HG03432 (cell line): ENCODE measurements at regions not wholly inside any gene's neighbourhood (a gene's known extent, or its start where the extent isn't known, plus 50 kb on each side); places are given as distances from the start of the nearest gene placed in this dataset.
"Not testable (repeated sequence)": the region's sequence is repeated elsewhere in the genome, so short reads cannot be mapped to it uniquely, and the experiment has no call there.

Experiments
- ATAC-seq: cut with Tn5 transposase; IDR thresholded peaks from one replicate; pipeline ENCODE4 v1.9.1; 2021; ENCODE audit warnings: mild to moderate bottlenecking, moderate library complexity; ENCODE audit not compliant: unreplicated experiment

- ATAC-seq, result no peak
These were observed 278.2 kb downstream of the GATA3 start for GRCh38 chr10:8332730-8333111.

- no peak for ATAC-seq
These were observed 280.1 kb downstream of the GATA3 start for GRCh38 chr10:8334631-8335030.

DNA sequence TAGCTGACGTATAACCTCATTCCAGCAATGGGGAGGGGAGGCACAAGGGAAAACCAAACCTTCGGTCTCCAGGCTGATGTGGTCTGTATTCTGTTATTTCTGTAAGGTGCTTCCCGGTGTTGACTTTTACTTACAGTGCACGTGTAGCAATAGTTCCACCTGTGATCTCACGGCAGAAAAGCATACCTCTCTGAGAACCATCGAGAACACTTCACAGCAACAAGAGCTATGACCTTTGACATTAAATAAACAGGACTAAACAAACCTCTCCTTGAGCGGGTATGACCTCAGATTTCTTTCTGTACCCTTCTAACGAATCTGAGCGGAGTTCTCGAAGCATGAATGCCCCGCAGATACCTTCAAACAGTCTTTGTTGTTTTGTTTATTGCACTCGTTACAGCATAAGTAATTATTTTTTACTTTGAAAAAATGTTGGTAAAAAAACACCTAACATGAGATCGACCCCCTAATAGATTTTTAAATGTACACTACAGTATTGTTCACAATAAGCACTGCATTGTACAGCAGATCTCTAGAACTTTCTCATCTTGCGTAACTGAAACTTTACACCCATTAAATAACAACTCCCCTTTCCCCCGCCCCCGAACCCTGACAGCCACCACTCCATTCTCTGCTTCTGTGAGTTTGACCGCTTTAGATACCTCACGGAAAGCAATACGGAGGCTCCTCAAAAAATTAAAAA is 282.3 kb downstream of the GATA3 start:
- no peak for ATAC-seq

- no peak for ATAC-seq
These were observed 282.8 kb downstream of the GATA3 start for GRCh38 chr10:8337332-8337651.

GRCh38 chr10:8338177-8338766 is 283.8 kb downstream of the GATA3 start:
- no peak for ATAC-seq

DNA sequence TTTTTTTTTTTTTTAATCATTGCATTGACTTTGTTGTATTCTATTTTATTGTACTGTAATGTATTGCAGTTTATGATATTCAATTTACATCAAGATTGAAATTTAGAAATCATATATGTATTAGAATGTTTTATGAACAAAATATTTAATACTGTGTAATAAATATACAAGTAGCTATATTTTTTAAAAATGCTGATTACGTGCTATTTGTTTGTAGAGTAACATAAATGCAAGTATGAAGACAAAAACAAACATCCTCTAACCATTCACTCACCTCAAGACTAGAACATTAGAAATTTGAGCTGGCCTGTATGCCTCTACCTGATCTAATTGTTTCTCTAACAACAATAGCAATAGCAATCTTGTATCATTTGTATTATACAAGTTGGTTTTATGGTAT is 290.3 kb downstream of the GATA3 start:
- no peak for ATAC-seq

DNA sequence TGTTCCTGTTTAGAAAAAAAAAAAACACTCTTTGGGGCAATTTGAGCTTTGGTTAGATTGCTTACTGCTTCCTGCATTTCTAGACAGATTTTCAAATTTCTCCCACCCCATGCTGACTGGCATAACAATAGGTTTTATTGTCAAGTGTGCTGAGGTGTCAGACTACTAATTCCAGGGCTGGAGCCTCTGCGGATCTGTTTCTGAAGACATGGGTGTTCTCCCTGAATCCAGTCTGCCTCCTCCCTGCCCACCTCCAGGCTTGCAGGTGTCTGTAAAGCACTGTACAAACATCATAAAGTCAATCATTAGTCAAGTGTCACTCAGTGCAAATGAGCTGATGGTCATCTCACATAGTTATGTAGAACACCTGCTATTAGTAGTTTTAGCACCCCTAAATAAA is 292.4 kb downstream of the GATA3 start:
- no peak for ATAC-seq

DNA sequence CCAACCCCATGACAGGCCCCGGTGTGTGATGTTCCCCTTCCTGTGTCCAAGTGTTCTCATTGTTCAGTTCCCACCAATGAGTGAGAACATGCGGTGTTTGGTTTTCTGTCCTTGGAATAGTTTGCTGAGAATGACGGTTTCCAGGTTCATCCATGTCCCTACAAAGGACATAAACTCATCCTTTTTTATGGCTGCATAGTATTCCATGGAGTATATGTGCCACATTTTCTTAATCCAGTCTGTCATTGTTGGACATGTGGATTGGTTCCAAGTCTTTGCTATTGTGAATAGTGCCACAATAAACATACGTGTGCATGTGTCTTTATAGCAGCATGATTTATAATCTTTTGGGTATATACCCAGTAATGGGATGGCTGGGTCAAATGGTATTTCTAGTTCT is 293.1 kb downstream of the GATA3 start:
- ATAC-seq, result not testable (repeated sequence)

DNA sequence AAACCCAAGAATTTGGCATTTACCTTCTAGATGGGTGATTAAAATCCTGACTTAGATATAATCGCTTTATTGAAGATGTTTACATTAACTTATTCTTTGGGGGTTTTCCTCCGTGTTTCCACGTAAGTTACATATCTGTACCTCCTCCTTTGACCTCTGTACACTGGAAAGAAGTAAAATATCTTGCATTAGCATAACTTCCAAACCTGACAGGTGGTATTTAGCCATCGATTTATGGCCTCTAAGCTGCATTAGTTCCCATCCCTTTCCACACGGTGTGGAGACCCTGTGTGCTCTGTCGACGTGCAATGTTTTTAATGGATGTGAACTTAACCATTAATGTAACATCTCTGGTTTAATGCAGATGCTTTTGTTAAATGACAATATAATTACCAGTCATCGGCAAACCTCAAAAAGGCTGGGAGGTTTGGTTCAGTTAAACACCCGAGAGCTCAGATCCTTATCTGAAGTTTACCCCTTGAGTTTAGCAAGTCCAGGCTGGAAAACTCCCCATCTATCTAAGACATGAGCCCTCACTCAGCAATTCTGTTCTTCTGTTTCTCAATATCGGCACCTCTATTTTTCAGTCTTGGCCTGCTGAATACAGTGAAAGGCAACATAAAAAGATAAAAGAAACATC is 295.2 kb downstream of the GATA3 start:
- ATAC-seq, result no peak

DNA sequence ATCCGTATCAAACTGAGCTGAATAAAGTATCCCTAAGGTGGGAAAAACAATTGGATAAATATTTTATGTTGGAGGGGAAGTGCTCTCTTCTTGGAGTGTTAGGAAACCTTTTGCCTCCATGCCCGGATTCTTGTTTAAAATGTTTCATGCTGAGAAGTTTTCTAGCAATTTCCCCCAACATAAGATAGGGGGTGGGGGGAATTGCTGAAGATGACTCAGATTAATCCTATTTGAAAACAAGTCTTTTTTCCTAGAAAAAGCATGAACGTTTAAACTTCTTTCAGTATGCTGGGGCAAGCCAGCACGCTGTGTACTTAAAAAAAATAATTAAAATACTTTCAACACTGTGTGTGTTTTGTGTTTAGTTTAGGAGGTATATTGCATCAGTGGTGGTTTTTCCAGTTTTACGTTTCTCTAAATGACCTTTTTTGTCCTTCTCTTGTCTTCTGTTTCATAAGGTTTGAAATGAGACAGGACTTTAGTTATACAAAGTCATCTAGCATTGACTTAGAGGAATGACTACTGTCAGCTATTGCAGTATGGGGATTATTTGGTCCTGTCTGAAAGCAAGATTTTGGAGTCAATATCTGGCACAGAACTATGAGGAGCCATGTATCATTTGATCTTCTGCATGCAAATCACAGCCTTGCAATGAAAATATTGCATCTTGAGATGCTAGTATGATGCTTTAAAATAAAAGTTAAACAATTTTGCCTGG is 295.9 kb downstream of the GATA3 start:
- ATAC-seq, result no peak

GRCh38 chr10:8352171-8353075 is 297.9 kb downstream of the GATA3 start:
- no peak for ATAC-seq

DNA sequence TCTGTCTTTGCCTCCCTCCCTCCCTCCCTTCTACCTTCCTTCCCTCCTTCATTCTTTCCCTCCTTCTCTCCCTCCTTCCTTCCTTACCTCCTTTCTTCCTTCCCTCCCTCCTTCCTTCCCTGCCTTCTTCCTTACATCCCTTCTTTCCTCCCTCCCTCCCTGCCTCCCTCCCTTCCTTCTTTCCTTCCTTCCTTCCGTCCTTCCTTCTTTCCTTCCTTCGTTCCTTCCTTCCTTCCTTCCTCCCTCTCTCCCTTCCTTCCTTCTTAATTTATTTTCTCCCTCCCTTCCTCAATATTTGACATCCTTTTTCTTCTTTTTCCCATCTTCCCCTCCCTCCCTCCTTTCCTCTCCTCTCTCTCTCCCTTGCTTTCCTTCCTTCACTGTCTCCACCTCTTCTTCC is 301.8 kb downstream of the GATA3 start:
- no peak for ATAC-seq

DNA sequence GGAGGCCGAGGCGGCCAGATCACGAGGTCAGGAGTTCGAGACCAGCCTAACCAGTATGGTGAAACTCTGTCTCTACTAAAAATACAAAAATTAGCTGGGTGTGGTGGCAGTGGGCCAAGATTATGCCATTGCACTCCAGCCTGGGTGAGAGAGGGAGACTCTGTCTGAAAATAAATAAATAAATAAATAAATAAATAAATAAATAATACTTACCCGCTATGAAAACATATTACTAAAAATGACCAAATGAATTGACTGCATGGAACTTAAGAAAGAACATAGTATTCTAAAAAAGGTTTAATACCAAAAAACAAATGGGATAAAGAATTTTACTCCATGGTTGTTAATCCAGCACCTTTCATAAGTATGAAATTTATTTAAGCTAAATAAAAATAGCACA is 305.0 kb downstream of the GATA3 start:
- ATAC-seq, result no peak

DNA sequence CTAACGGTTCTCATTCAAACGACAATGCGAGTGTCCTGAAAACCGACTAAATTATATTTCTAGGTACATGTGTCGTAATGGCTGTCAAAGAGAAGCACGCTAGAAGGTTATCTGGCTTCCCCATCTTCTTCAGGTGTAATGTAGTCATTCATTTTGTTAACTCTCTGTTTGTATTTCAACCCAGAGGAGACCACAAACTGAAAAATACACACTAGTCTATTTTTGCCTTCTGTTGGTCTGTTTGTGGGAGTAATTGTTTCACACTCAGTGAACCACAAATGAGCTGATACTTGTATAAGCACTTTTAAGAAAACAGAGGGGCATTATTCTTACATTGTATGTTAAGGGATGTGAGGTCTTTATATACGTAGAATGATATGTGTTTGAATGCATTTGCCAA is 305.9 kb downstream of the GATA3 start:
- ATAC-seq, result peak; percentile 73

GRCh38 chr10:8360814-8361509 is 306.5 kb downstream of the GATA3 start:
- no peak for ATAC-seq

DNA sequence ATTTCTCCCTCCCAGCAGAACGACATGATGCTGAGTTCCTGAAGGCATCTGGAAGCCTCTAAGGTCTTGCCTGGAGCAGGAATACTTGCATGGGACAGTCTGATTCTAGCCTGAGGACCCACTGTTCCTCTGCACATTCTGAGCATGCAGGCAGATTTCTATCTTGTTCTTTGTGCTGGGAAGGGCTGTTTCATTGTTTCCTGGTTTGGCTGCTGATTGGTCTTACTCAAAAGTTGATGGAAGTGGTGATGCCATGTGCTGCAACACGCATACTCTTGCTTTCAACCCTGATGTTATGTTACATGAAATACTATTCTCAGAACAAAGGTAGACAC is 307.0 kb downstream of the GATA3 start:
- no peak for ATAC-seq

GRCh38 chr10:8365935-8366911 is 311.7 kb downstream of the GATA3 start:
- peak; percentile 27 for ATAC-seq

DNA sequence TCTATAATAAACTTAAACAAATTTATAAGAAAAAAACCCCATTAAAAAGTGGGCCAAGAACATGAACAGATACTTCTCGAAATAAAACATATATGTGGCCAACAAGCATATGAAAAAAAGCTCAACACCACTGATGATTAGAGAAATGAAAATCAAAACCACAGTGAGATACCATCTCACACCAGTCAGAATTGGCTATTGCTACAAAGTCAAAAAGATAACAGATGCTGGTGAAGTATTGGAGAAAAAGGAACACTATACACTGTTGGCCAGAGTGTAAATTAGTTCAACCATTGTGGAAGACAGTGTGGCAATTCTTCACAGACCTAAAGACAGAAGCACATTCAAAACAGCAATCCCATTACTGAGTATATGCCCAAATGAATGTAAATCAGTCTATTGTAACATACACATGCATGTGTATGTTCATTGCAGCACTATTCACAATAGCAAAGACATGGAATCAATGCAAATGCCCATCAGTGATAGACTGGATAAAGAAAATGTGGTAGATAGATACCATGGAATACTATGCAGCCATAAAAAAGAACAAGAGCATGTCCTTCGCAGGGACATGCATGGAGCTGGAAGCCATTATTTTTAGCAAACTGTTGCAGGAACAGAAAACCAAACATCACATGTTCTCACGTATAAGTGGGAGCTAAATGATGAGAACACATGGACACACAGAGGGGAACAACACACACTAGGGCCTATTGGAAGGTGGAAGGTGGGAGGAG is 313.4 kb downstream of the GATA3 start:
- ATAC-seq, result not testable (repeated sequence)

GRCh38 chr10:8369666-8370065 is 315.2 kb downstream of the GATA3 start:
- peak; percentile 86 for ATAC-seq
